MCF 10A (cell line): ENCODE measurements at regions not wholly inside any gene's neighbourhood (a gene's known extent, or its start where the extent isn't known, plus 50 kb on each side); places are given as distances from the start of the nearest gene placed in this dataset.

Source experiments
- BruUV-seq: library from RNA; stranded (reverse); fragments of 400-500 nt; replicated peaks from 2 replicates; lab custom pipeline; 2021; lab: Mats Ljungman, UMichigan
- CTCF ChIA-PET: fragments of 300-600 bp; sonication (Branson Sonifier 250); formaldehyde crosslinking; extraction: SDS; loops from one replicate; lab custom pipeline; 2021; ENCODE audit warnings: antibody characterized with exemption, inconsistent platforms; lab: Yijun Ruan, JAX
- POLR2A ChIA-PET: fragments of 300-600, 350-650 bp; sonication (Branson Sonifier 250); formaldehyde crosslinking; extraction: SDS; loops from one replicate; lab custom pipeline; 2020; ENCODE audit warnings: antibody characterized with exemption, inconsistent platforms; lab: Yijun Ruan, JAX
- DNase-seq: peaks from one replicate; pipeline ENCODE4 v3.0.0-alpha.2; 2018; ENCODE audit not compliant: unreplicated experiment
- H3K27ac Mint-ChIP-seq: one replicate; pipeline ENCODE4 v1.8.0; 2022; ENCODE audit warnings: mild to moderate bottlenecking, low read depth, mixed read lengths; ENCODE audit not compliant: unreplicated experiment
- H3K27me3 Mint-ChIP-seq: one replicate; pipeline ENCODE4 v1.8.0; 2022; ENCODE audit warnings: mixed read lengths; ENCODE audit not compliant: insufficient read depth, unreplicated experiment
- H3K36me3 Mint-ChIP-seq: one replicate; pipeline ENCODE4 v1.8.0; 2022; ENCODE audit warnings: mild to moderate bottlenecking, moderate library complexity, mixed read lengths; ENCODE audit not compliant: insufficient read depth, unreplicated experiment
- H3K4me1 Mint-ChIP-seq: one replicate; pipeline ENCODE4 v1.8.0; 2022; ENCODE audit warnings: mixed read lengths; ENCODE audit not compliant: insufficient read depth, unreplicated experiment
- H3K4me3 Mint-ChIP-seq: one replicate; pipeline ENCODE4 v1.8.0; 2022; ENCODE audit warnings: mild to moderate bottlenecking, moderate library complexity, mixed read lengths; ENCODE audit not compliant: unreplicated experiment
- H3K9me3 Mint-ChIP-seq: one replicate; pipeline ENCODE4 v1.8.0; 2022; ENCODE audit warnings: mixed read lengths; ENCODE audit not compliant: unreplicated experiment
- CTCF ChIP-seq: fragments of 200-600 bp; IDR thresholded peaks from one replicate; pipeline ENCODE4 v1.8.0; 2022; ENCODE audit warnings: antibody characterized with exemption, mild to moderate bottlenecking; ENCODE audit not compliant: unreplicated experiment
- intact Hi-C: fragments of 100-400 bp; cut with micrococcal nuclease; formaldehyde crosslinking; loops from 2 replicates; pipeline ENCODE4 v1.14.1; 2022

- no peaks in the 10 kb centered on the region for H3K4me1 Mint-ChIP-seq
- ChIA-PET POLR2A (interaction anchor here (0.7 kb wide), 1 partner anchor 28 kb away, joined by 3 read pairs; no protein-coding TSS in a partner anchor), CTCF (no interaction called here)
- no peak overlapping the region for H3K27ac Mint-ChIP-seq
- intact Hi-C loops = no loop called here
- no peak for DNase-seq
- no peaks in the 10 kb centered on the region for H3K36me3 Mint-ChIP-seq
- no peak overlapping the region for H3K4me3 Mint-ChIP-seq
- no peak for TF ChIP-seq CTCF
- BruUV-seq = no TSS peak
- no peaks in the 10 kb centered on the region for H3K27me3 Mint-ChIP-seq
- no peaks in the 10 kb centered on the region for H3K9me3 Mint-ChIP-seq
These were observed 105.6 kb downstream of the BUB3 start for GRCh38 chr10:123259791-123260190.

- Mint-ChIP-seq H3K9me3 (no peaks in the 10 kb centered on the region), H3K4me3 (no peak overlapping the region), H3K36me3 (no peaks in the 10 kb centered on the region), H3K4me1 (no peaks in the 10 kb centered on the region), H3K27ac (no peak overlapping the region), H3K27me3 (no peaks in the 10 kb centered on the region)
- POLR2A ChIA-PET = no interaction called here
- CTCF ChIA-PET = no interaction called here
- no peak for TF ChIP-seq CTCF
- no TSS peak for BruUV-seq
- intact Hi-C loops = no loop called here
- DNase-seq = no peak
These were observed 108.3 kb downstream of the BUB3 start for GRCh38 chr10:123262456-123262855.

- Mint-ChIP-seq H3K9me3 (no peaks in the 10 kb centered on the region), H3K4me3 (no peak overlapping the region)
These were observed 112.8 kb downstream of the BUB3 start for GRCh38 chr10:123266971-123267370.

GRCh38 chr10:123269017-123269552, 114.9 kb downstream of the BUB3 start:
- H3K36me3 Mint-ChIP-seq = no peaks in the 10 kb centered on the region
- BruUV-seq = no TSS peak
- H3K27me3 Mint-ChIP-seq = no peaks in the 10 kb centered on the region
- intact Hi-C loops = no loop called here
- H3K4me1 Mint-ChIP-seq = peaks cover 9% of the 10 kb centered on the region
- no peak overlapping the region for H3K27ac Mint-ChIP-seq
- ChIA-PET POLR2A (no interaction called here), CTCF (no interaction called here)
- no peak for DNase-seq
- H3K4me3 Mint-ChIP-seq = no peak overlapping the region
- TF ChIP-seq CTCF = no peak
- no peaks in the 10 kb centered on the region for H3K9me3 Mint-ChIP-seq

More at GRCh38 chr10:123266971-123267370, 112.8 kb downstream of the BUB3 start:
- no peak for TF ChIP-seq CTCF
- ChIA-PET POLR2A (interaction anchor here (1.2 kb wide), 1 partner anchor 8 kb away, joined by 3 read pairs; no protein-coding TSS in a partner anchor), CTCF (interaction anchor here (0.6 kb wide), 1 partner anchor 8 kb away, joined by 3 read pairs; no protein-coding TSS in a partner anchor)
- intact Hi-C loops = no loop called here
- Mint-ChIP-seq H3K27ac (no peak overlapping the region), H3K36me3 (no peaks in the 10 kb centered on the region), H3K27me3 (no peaks in the 10 kb centered on the region), H3K4me1 (peaks cover 9% of the 10 kb centered on the region)
- no peak for DNase-seq
- BruUV-seq = no TSS peak
